KMS-11 (cell line): ENCODE measurements at regions not wholly inside any gene's neighbourhood (a gene's known extent, or its start where the extent isn't known, plus 50 kb on each side); places are given as distances from the start of the nearest gene placed in this dataset.

Experiments
- H2AFZ ChIP-seq: fragments of 200-600 bp; sonication (generic); 2 replicates; pipeline ENCODE4 v1.6.1; 2016; ENCODE audit warnings: antibody characterized with exemption, mixed run types, low read depth
- H3K27ac ChIP-seq: fragments of 200-600 bp; sonication (generic); 2 replicates; pipeline ENCODE4 v1.6.1; 2016; ENCODE audit warnings: mild to moderate bottlenecking, mixed run types
- H3K27me3 ChIP-seq: fragments of 200-600 bp; sonication (generic); 2 replicates; pipeline ENCODE4 v1.6.1; 2017; ENCODE audit warnings: mild to moderate bottlenecking, low read depth, mixed run types, moderate library complexity; ENCODE audit not compliant: insufficient read depth
- H3K36me3 ChIP-seq: fragments of 200-600 bp; sonication (generic); 2 replicates; pipeline ENCODE4 v1.6.1; 2017; ENCODE audit warnings: mild to moderate bottlenecking, mixed run types; ENCODE audit not compliant: insufficient read depth
- H3K4me1 ChIP-seq: fragments of 200-600 bp; sonication (generic); 2 replicates; pipeline ENCODE4 v1.6.1; 2016; ENCODE audit warnings: mild to moderate bottlenecking, low read depth, mixed run types; ENCODE audit not compliant: poor library complexity, severe bottlenecking
- H3K4me2 ChIP-seq: fragments of 200-600 bp; sonication (generic); 2 replicates; pipeline ENCODE4 v1.7.0; 2016; ENCODE audit warnings: mild to moderate bottlenecking, mixed run types
- H3K4me3 ChIP-seq: fragments of 200-600 bp; sonication (generic); IDR thresholded peaks from 2 replicates; pipeline ENCODE4 v1.6.1; 2017; ENCODE audit warnings: low read depth, low read length, mixed read lengths; ENCODE audit not compliant: insufficient read depth
- H3K79me2 ChIP-seq: fragments of 200-600 bp; sonication (generic); 2 replicates; pipeline ENCODE4 v1.6.1; 2016; ENCODE audit warnings: low read depth, mixed run types; ENCODE audit not compliant: insufficient read depth
- H3K9ac ChIP-seq: fragments of 200-600 bp; sonication (generic); 2 replicates; pipeline ENCODE4 v1.6.1; 2016; ENCODE audit warnings: mild to moderate bottlenecking, mixed run types
- H4K20me1 ChIP-seq: fragments of 200-600 bp; sonication (generic); 2 replicates; pipeline ENCODE4 v1.6.1; 2016; ENCODE audit warnings: mild to moderate bottlenecking, mixed run types; ENCODE audit not compliant: insufficient read depth
- TF ChIP-seq, protein P1 (sequence below): fragments of 200-600 bp; sonication (generic); conservative IDR thresholded peaks from 2 replicates; pipeline ENCODE4 v1.6.1; 2017; ENCODE audit warnings: low read depth, mild to moderate bottlenecking, antibody characterized with exemption, low read length, moderate library complexity, mixed read lengths

GRCh38 chr4:177194906-177195305 lies 114.8 kb upstream of the NEIL3 start:
- Histone ChIP-seq H3K36me3 (no peaks in the 10 kb centered on the region), H3K27me3 (no peaks in the 10 kb centered on the region), H4K20me1 (no peaks in the 10 kb centered on the region), H3K9ac (no peak overlapping the region), H3K27ac (no peak overlapping the region), H3K4me3 (no peak overlapping the region), H2AFZ (no peak overlapping the region), H3K79me2 (no peaks in the 10 kb centered on the region), H3K4me2 (no peak overlapping the region), H3K4me1 (no peaks in the 10 kb centered on the region)
- TF ChIP-seq, protein P1, sequence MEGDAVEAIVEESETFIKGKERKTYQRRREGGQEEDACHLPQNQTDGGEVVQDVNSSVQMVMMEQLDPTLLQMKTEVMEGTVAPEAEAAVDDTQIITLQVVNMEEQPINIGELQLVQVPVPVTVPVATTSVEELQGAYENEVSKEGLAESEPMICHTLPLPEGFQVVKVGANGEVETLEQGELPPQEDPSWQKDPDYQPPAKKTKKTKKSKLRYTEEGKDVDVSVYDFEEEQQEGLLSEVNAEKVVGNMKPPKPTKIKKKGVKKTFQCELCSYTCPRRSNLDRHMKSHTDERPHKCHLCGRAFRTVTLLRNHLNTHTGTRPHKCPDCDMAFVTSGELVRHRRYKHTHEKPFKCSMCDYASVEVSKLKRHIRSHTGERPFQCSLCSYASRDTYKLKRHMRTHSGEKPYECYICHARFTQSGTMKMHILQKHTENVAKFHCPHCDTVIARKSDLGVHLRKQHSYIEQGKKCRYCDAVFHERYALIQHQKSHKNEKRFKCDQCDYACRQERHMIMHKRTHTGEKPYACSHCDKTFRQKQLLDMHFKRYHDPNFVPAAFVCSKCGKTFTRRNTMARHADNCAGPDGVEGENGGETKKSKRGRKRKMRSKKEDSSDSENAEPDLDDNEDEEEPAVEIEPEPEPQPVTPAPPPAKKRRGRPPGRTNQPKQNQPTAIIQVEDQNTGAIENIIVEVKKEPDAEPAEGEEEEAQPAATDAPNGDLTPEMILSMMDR = no peak

- TF ChIP-seq, protein P1 = no peak
- no peak overlapping the region for H3K4me2 ChIP-seq
- H3K4me3 ChIP-seq = no peak overlapping the region
- H3K79me2 ChIP-seq = no peaks in the 10 kb centered on the region
- no peak overlapping the region for H3K27ac ChIP-seq
- no peaks in the 10 kb centered on the region for H3K36me3 ChIP-seq
- H4K20me1 ChIP-seq = no peaks in the 10 kb centered on the region
- H3K27me3 ChIP-seq = no peaks in the 10 kb centered on the region
- H3K4me1 ChIP-seq = no peaks in the 10 kb centered on the region
- no peak overlapping the region for H3K9ac ChIP-seq
- H2AFZ ChIP-seq = no peak overlapping the region
Observed at GRCh38 chr4:177196615-177197014, 113.1 kb upstream of the NEIL3 start.

- TF ChIP-seq, protein P1 = no peak
- no peak overlapping the region for H3K27ac ChIP-seq
- no peak overlapping the region for H3K4me3 ChIP-seq
- H3K4me1 ChIP-seq = no peaks in the 10 kb centered on the region
- H3K36me3 ChIP-seq = no peaks in the 10 kb centered on the region
- no peaks in the 10 kb centered on the region for H3K27me3 ChIP-seq
- no peak overlapping the region for H3K9ac ChIP-seq
- H3K79me2 ChIP-seq = no peaks in the 10 kb centered on the region
- H3K4me2 ChIP-seq = no peak overlapping the region
- no peak overlapping the region for H2AFZ ChIP-seq
- H4K20me1 ChIP-seq = no peaks in the 10 kb centered on the region
Observed at GRCh38 chr4:177201614-177202013, 108.1 kb upstream of the NEIL3 start.

- Histone ChIP-seq H3K36me3 (no peaks in the 10 kb centered on the region), H3K4me3 (no peak overlapping the region), H3K9ac (no peak overlapping the region), H3K27ac (no peak overlapping the region), H4K20me1 (no peaks in the 10 kb centered on the region), H2AFZ (no peak overlapping the region), H3K4me2 (no peak overlapping the region), H3K79me2 (no peaks in the 10 kb centered on the region), H3K27me3 (no peaks in the 10 kb centered on the region), H3K4me1 (no peaks in the 10 kb centered on the region)
- TF ChIP-seq, protein P1 = no peak
Observed at GRCh38 chr4:177204126-177204525, 105.5 kb upstream of the NEIL3 start.
